WTC11 (cell line): ENCODE measurements at regions not wholly inside any gene's neighbourhood (a gene's known extent, or its start where the extent isn't known, plus 50 kb on each side); places are given as distances from the start of the nearest gene placed in this dataset.
"Not testable (repeated sequence)": the region's sequence is repeated elsewhere in the genome, so short reads cannot be mapped to it uniquely, and the experiment has no call there.

Experiments used
- CBFB ChIP-seq: sonication (generic); formaldehyde crosslinking; IDR thresholded peaks from 2 replicates; pipeline ENCODE4 v1.8.1; 2022; ENCODE audit warnings: mild to moderate bottlenecking, low read depth, missing genetic modification reagents
- CREB1 ChIP-seq: sonication (generic); formaldehyde crosslinking; IDR thresholded peaks from 2 replicates; pipeline ENCODE4 v1.8.0; 2023; ENCODE audit warnings: mild to moderate bottlenecking, missing genetic modification reagents
- CTCF ChIP-seq: fragments of 200-600 bp; IDR thresholded peaks from 2 replicates; pipeline ENCODE4 v1.8.0; 2022; ENCODE audit warnings: antibody characterized with exemption

- not testable (repeated sequence) for TF ChIP-seq CREB1 (CRISPR knock-in tag); CTCF; CBFB (CRISPR knock-in tag)
Observed at GRCh38 chr14:106745016-106745767, 1218.8 kb downstream of the TMEM121 start.
